Activated T-cell treated with anti-CD3 and anti-CD28 coated beads, Interleukin-2, amount 50 U/mL, for 72 hours (primary cell): ENCODE measurements at regions not wholly inside any gene's neighbourhood (a gene's known extent, or its start where the extent isn't known, plus 50 kb on each side); places are given as distances from the start of the nearest gene placed in this dataset.

Source experiments
- ATAC-seq, 2 donors: fragments of 150-1000 bp; cut with Tn5 transposase; replicated peaks in 1 of 2; 2 replicates each; pipeline ENCODE4 v1.10.0; 2021; ENCODE audit warnings: moderate library complexity in 2 of 2, mild to moderate bottlenecking in 1 of 2
- DNase-seq, 2 donors: peaks; one replicate each; pipeline ENCODE4 v3.0.0; 2021 to 2022; ENCODE audit warnings: mixed read lengths in 1 of 2
- H3K27ac Mint-ChIP-seq: one replicate; pipeline ENCODE4 v1.8.0; 2022; ENCODE audit warnings: mild to moderate bottlenecking, moderate library complexity, mixed read lengths
- H3K27me3 Mint-ChIP-seq: one replicate; pipeline ENCODE4 v1.8.0; 2022; ENCODE audit warnings: low read depth, mixed read lengths
- H3K36me3 Mint-ChIP-seq, 2 donors: one replicate each; pipeline ENCODE4 v1.8.0; 2022; ENCODE audit warnings: mixed read lengths in 2 of 2, mild to moderate bottlenecking in 1 of 2; ENCODE audit not compliant: insufficient read depth in 2 of 2
- H3K4me1 Mint-ChIP-seq: one replicate; pipeline ENCODE4 v1.8.0; 2022; ENCODE audit warnings: low read depth, mixed read lengths
- H3K4me3 Mint-ChIP-seq, 2 donors: one replicate each; pipeline ENCODE4 v1.8.0; 2022; ENCODE audit warnings: mild to moderate bottlenecking in 2 of 2, mixed read lengths in 2 of 2, moderate library complexity in 2 of 2
- H3K9me3 Mint-ChIP-seq, 2 donors: one replicate each; pipeline ENCODE4 v1.8.0; 2022; ENCODE audit warnings: mixed read lengths in 2 of 2

DNA sequence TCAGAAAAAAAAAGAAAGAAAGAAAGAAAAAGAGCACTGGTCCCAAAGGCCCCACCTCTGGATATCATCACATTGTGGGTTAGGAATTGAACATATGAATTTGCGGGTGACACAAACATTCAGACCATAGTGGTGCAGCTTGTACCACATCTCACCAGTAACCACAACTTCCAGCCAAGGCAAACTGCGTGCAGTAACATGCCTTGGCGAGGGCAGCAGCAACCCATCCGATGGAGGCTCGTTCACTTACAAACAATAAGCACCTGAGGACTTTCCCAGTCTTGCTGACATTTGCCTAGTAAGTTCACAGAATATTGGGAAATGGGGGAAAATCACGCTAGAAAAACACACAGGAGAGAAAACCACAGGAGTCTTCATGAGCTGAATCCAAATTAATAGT is 508.1 kb downstream of the ZNF608 start:
- Mint-ChIP-seq H3K36me3 (no peaks in the 10 kb centered on the region), H3K27ac (no peak overlapping the region), H3K4me1 (no peaks in the 10 kb centered on the region), H3K4me3 (no peak overlapping the region), H3K27me3 (no peaks in the 10 kb centered on the region), H3K9me3 (peaks cover 1 to 3% of the 10 kb centered on the region in 2 donors)
- no peak for ATAC-seq
- no peak for DNase-seq

DNA sequence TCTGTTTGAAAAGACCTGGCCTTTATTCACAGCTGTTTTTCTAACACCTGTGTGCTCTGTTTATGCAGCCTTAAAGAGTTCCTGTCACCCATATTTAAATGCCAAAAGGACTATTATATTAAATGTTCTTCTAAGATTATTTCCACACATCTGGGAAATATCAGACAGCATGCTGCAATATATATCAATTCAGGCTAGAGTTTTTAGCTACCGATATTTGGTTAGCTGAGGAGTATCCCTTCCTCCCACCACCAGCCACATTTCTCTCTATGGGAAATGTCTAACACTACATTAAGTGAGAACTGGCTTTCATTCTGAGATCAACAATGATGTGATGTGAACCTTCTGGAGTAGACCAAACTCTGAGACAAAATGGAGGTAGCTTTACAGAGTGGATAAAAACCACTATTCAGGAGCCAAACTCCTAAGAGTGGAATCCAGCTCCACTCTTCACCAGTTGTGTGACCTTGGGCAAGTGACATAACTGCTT is 509.2 kb downstream of the ZNF608 start:
- Mint-ChIP-seq H3K27ac (no peak overlapping the region), H3K4me3 (no peak overlapping the region), H3K4me1 (no peaks in the 10 kb centered on the region), H3K36me3 (no peaks in the 10 kb centered on the region), H3K27me3 (no peaks in the 10 kb centered on the region), H3K9me3 (peaks cover 0 to 3% of the 10 kb centered on the region in 2 donors)
- no peak for DNase-seq
- ATAC-seq = no peak

DNA sequence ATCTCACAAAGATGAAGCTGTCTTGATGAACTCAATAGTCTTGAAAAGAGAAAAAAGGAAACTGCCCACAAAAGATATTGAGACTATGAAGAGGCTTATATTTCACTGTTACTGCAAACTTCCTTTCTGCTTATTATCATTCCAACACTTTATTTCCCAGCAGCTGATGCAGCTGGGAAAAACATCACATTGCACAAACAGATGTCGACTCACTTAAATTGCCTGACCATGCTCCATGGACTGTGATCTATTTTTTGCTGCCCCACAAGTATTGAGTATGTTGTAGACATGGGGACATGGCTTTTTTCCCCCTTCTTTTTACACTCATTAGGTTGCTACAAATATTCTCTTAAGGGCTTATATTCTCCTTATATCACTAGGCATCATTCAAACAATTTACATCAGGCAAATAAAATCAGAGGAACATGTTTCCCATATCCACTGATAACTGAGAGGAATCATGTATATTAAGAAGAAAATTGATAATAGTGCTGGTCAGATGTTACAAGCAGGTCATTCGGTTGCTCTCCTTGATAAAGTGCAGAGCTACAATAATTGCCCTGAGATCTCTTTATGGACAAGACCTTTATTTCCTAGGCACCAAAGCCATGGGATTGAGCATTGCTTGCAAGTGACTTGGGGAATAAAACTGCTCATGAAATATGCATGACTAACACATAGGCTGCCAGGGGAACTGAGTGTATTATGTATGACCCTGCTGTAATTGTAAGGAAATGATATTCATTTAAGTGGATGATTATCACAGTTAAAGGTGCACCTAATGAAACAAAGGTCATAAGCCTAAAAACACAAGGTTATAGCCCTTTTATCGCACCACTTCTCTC is 509.9 kb downstream of the ZNF608 start:
- ATAC-seq (no peak), DNase-seq (no peak)
- Mint-ChIP-seq H3K36me3 (no peaks in the 10 kb centered on the region), H3K4me3 (no peak overlapping the region), H3K27ac (no peak overlapping the region), H3K9me3 (no peaks in the 10 kb centered on the region), H3K4me1 (no peaks in the 10 kb centered on the region), H3K27me3 (no peaks in the 10 kb centered on the region)

DNA sequence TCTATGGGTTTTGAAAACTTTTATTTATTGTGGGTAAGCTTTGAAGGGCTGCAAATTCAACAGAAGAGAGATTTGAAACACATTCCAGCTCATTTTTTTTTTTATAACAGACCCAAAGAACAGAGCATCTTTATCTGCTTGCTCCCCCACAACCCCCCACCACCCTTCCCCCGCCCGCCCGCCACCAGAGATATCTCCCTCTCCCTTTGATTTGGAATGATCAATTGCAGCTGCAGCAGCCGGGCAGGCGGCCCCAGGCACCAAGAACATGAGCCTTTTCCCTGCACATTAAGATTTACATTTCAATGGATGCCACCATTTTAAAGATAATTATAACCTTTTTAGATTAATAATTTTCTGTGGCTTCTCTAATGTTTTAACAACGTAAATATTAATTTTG is 510.9 kb downstream of the ZNF608 start:
- H3K36me3 Mint-ChIP-seq = no peaks in the 10 kb centered on the region
- no peak for ATAC-seq
- no peaks in the 10 kb centered on the region for H3K4me1 Mint-ChIP-seq

DNA sequence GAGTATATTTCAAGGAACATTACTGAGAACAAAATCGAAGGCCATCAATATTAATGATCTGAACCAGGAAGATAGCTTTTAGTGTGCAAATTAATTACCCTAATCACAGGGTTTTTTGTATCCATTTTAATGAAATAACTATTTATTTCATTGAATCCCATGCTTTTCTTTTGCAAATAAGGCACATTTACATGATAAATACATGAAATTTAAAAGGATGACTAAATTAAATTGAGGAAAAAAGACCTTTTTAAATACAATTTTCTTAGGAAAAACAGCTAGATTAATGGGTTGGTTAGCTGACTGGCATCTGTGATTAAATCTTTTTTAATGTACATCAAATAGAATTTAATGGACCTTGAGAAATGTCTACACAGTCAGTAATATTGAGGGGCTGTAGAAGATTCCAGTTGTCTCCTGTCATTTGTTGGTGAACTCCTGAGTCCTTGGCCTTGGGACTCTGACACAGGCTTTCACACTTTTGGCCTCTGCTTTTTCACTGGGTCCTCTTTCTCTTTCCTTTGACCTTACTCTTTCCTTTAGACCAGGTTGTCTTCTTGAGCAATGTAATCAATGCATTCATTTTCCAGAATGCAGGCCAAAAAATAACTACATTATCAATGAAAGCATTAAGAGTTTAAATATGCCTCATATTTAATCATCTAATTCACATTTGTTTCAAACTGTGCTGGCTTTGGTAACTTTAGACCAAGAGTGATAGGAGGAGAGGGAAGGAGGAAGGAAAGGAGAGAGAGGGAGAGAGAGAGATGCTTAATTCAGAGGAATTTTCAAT is 511.5 kb downstream of the ZNF608 start:
- Mint-ChIP-seq H3K27ac (no peak overlapping the region), H3K27me3 (no peaks in the 10 kb centered on the region), H3K4me3 (no peak overlapping the region), H3K9me3 (no peaks in the 10 kb centered on the region), H3K4me1 (no peaks in the 10 kb centered on the region), H3K36me3 (no peaks in the 10 kb centered on the region)
- DNase-seq (no peak), ATAC-seq (no peak)

More for the DNA sequence above, 510.9 kb downstream of the ZNF608 start:
- no peak overlapping the region for H3K27ac Mint-ChIP-seq
- H3K9me3 Mint-ChIP-seq = no peaks in the 10 kb centered on the region
- no peaks in the 10 kb centered on the region for H3K27me3 Mint-ChIP-seq
- DNase-seq = no peak
- H3K4me3 Mint-ChIP-seq = no peak overlapping the region

DNA sequence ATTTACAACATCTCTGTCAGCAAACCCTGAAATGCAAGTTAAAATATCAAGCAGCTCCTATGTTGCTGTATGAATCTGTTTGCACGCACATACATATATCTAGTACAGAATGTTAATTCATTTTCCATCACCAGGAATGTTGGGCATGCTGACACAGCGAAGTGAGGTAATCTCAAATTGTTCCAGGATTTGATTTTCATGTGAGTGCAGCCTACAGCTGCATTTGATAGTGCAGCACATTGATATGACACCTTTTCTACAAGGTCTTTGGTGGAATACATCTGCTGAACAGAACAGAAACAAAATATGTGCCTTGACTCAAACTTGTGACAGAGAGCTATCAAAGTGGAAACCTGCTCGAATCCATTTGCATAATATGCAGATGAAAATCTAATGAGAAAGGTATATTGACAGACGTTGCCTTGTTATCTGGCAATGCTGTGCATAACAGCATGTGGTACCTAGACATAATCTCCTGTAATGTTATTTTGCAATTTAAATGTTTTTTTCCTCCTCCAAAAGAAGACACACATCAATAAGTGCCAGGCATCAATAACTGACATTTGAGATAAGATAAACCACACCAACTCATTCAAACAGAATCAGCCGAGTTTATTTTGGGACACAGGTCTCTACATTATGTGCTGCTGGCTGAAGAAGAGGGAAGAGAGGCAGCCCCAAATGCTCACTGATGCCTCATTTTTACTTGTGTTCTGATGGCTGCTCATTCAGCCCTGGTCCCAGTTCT is 512.2 kb downstream of the ZNF608 start:
- Mint-ChIP-seq H3K4me3 (no peak overlapping the region), H3K36me3 (no peaks in the 10 kb centered on the region), H3K27ac (no peak overlapping the region), H3K4me1 (no peaks in the 10 kb centered on the region), H3K9me3 (no peaks in the 10 kb centered on the region), H3K27me3 (no peaks in the 10 kb centered on the region)
- no peak for ATAC-seq
- no peak for DNase-seq

DNA sequence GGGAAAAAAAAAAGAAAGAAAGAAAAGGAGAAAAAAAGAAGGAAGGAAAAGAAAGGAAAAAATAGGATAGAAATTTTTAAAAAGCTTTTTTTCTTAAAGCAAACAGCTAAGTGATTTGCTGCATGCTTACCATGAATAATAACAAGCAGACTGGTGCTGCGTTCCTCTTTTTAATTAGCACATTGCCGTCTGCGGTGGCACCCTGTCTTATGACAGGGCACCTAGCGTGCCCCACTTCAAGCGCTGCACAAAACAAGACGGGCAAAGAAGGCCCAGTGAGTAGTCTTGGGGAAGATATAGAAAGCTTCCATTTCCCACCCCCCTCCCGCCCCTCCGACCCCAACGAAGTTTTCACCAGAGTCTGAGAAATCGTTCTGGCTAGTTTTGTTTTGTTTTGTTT is 513.9 kb downstream of the ZNF608 start:
- Mint-ChIP-seq H3K27me3 (no peaks in the 10 kb centered on the region), H3K36me3 (no peaks in the 10 kb centered on the region), H3K27ac (no peak overlapping the region), H3K9me3 (no peaks in the 10 kb centered on the region), H3K4me1 (no peaks in the 10 kb centered on the region), H3K4me3 (no peak overlapping the region)
- DNase-seq (no peak), ATAC-seq (no peak)

DNA sequence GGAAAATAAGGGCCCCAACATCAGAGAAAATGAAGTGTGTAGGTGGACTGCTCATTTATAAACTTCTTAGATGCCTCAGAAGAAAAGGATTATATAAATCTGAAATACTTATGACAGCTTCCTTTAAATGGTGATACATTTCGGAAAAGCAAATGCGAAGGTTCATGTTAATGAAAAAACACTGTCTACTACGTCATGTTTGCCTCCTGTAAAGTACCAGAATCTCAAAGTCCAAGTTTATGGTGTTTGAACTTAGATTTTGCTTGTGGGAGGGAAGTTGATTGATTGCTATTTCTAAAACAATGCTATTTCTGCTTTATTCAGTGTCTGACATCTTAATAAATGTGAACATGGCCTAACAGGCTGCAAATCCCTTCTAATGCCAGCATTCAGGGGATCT is 514.6 kb downstream of the ZNF608 start:
- no peak for ATAC-seq
- Mint-ChIP-seq H3K36me3 (no peaks in the 10 kb centered on the region), H3K4me1 (no peaks in the 10 kb centered on the region), H3K4me3 (no peak overlapping the region), H3K9me3 (no peaks in the 10 kb centered on the region), H3K27me3 (no peaks in the 10 kb centered on the region), H3K27ac (no peak overlapping the region)
- DNase-seq = no peak

DNA sequence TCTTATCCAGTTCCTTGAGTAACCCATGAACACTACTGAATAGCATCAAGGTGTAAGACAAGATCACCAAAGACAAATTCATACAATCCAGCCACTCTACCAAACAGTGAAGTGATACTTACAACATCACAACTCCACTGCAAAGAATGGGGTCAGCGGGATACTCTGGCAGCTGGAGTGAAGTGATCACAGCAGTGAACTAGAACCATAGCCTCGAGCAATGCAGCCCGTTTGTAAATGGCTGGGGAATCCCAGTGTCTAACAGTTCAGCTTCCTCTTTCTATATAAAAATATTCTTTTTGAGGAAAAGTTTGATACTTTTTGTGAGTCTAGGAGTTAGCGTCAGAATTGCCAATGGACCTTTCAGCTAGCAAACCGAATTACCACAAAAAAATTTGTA is 515.2 kb downstream of the ZNF608 start:
- no peak overlapping the region for H3K4me3 Mint-ChIP-seq
- ATAC-seq = no peak
- H3K4me1 Mint-ChIP-seq = no peaks in the 10 kb centered on the region
- H3K36me3 Mint-ChIP-seq = no peaks in the 10 kb centered on the region
- no peak for DNase-seq
- H3K27ac Mint-ChIP-seq = no peak overlapping the region
- no peaks in the 10 kb centered on the region for H3K27me3 Mint-ChIP-seq
- no peaks in the 10 kb centered on the region for H3K9me3 Mint-ChIP-seq

DNA sequence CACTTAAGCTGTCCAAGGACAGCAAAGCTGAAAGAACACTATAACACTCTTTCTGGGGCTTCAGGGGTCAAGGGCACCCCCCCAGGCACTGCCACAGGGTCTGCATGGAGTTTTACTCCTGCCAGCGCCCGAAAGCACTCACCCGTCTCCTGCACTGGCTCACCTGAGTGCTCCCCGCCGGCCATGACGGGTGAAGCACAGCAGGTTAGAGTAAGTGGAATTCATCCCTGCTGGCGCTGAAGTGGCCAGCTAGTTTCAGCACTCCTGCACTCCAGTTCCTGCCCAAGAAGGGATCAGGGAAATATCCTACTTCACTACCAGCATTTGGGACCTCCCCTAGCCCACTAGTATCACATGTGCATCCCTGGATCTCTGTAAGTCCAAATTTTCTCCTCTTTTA is 516.0 kb downstream of the ZNF608 start:
- no peaks in the 10 kb centered on the region for H3K27me3 Mint-ChIP-seq

DNA sequence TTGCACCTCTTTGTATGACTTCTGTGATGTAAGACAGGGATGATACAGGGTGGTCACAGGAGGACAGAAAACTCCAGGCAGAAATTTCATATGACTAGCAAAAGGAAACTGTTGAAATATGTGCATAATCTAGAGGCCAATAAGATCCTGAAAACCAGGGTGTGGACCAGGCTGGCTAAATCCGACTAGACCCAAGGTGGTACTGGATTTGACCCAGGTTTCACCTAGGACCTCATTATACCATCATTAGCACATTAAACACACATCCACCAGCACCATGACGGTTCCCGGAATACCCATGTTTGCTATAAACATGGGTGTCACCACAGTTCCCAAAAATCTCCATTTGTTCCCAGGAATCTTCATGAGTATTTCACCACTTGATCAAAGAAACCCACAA is 517.1 kb downstream of the ZNF608 start:
- peaks cover 2 to 3% of the 10 kb centered on the region in 2 donors for H3K9me3 Mint-ChIP-seq
- no peaks in the 10 kb centered on the region for H3K36me3 Mint-ChIP-seq
- no peaks in the 10 kb centered on the region for H3K27me3 Mint-ChIP-seq
- ATAC-seq (no peak), DNase-seq (no peak)
- H3K27ac Mint-ChIP-seq = no peak overlapping the region
- no peaks in the 10 kb centered on the region for H3K4me1 Mint-ChIP-seq
- no peak overlapping the region for H3K4me3 Mint-ChIP-seq

More for the DNA sequence above, 516.0 kb downstream of the ZNF608 start:
- DNase-seq (no peak), ATAC-seq (no peak)
- Mint-ChIP-seq H3K4me3 (no peak overlapping the region), H3K4me1 (no peaks in the 10 kb centered on the region), H3K36me3 (no peaks in the 10 kb centered on the region), H3K9me3 (no peaks in the 10 kb centered on the region), H3K27ac (no peak overlapping the region)

DNA sequence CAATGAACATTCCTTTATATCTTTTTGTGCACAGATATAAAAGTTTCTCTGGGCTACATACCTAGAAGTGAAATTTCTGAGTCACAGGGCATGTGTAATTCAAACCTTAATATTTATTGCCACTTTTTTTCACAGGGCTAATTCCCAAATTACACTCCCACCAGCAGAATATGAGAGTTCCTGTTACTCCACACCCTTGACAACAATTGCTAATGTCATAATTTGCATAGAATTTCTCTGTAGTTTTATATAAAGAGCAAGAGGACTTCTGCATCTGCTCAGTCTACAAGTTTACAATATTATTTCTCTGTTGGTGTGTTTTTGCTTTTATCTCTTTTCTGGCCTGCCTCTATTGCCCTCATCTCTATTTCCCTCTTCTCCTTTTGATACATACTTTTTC is 518.5 kb downstream of the ZNF608 start:
- Mint-ChIP-seq H3K4me3 (no peak overlapping the region), H3K27ac (no peak overlapping the region), H3K27me3 (no peaks in the 10 kb centered on the region), H3K9me3 (peaks cover 2 to 3% of the 10 kb centered on the region in 2 donors), H3K36me3 (no peaks in the 10 kb centered on the region), H3K4me1 (no peaks in the 10 kb centered on the region)
- ATAC-seq = no peak
- no peak for DNase-seq

DNA sequence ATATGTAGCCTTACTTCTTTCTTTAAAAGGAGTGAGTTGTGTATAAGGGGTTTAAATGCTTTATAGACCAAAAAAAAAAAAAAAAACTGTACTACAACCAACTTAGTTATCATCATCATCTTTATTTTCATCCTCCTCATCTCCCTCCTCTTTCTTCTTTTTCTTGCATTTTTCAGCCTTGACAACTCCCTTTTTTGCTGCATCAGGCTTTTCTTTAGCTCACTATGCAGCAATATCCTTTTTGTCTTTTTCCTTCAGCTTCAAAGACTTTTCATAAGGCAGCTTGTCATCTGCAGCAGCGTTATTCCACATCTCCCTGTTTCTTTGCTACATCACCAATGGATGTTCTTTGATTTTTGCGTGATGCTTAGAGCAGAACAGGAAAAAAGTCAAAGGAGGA is 526.0 kb downstream of the ZNF608 start:
- H3K4me1 Mint-ChIP-seq = no peaks in the 10 kb centered on the region
- no peaks in the 10 kb centered on the region for H3K36me3 Mint-ChIP-seq
- ATAC-seq (no peak), DNase-seq (no peak)
- no peaks in the 10 kb centered on the region for H3K27me3 Mint-ChIP-seq
- no peak overlapping the region for H3K27ac Mint-ChIP-seq
- H3K4me3 Mint-ChIP-seq = no peak overlapping the region
- peaks cover 8 to 11% of the 10 kb centered on the region in 2 donors for H3K9me3 Mint-ChIP-seq
